NCI-H1105 (cell line): ENCODE measurements at regions not wholly inside any gene's neighbourhood (a gene's known extent, or its start where the extent isn't known, plus 50 kb on each side); places are given as distances from the start of the nearest gene placed in this dataset.
"Not testable (repeated sequence)": the region's sequence is repeated elsewhere in the genome, so short reads cannot be mapped to it uniquely, and the experiment has no call there.

Experiments used
- DNase-seq: peaks from one replicate; lab custom pipeline; 2025; lab: John Stamatoyannopoulos, UW

DNA sequence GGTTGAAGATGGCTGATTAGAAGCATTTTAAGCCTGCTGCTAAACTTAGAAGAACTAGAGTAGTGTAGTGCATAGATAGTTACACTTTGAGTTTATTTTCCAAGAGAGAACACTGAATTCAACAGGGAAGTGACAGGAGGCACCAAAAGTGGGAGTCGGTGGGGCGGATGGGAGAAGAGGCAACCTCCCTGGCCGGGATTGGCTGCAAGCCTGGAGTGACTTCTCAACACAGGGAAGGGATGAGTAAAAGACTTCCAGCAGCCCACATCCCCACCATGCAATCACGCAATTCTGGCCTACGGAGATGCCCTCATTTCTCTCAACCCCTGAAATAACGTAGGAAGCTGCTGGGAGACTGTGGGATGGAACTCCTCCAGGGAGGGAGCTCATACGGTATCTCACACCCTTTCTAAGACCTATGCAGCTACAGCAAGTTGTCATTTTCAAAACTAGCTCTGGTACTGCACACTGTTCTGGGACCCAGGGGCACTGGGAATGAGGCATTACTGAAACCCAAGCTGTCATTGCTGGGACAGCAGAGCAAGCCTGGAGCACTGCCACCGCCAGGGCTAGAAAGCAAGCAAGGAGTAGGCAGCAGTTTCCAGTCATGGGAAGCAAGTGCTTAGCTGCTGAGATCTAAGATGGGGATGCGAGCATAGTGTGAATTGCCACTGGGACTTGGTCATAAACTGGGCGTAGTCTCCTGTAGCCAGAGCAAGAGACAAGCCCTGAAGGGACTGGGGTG is 331.6 kb upstream of the PTGER4 start:
- DNase-seq: no peak

DNA sequence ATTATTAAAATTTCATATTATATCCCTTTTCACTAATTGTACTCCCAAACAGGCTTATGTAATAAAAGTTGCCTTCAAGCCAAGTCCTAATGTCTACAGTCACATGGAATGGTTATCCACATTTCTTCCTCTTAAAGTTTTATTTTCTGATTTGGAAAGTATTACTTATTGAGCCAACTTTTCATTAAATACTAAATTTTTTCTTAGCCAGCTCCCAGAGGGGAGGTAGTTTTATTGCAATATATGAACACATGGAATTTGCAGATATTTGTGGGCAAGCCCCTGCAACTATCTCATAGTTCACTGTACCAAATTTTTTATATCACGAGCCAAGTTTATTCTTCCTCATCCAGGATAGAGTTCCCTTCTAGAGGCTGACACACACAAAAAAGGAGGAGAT is 332.8 kb upstream of the PTGER4 start:
- DNase-seq: no peak

DNA sequence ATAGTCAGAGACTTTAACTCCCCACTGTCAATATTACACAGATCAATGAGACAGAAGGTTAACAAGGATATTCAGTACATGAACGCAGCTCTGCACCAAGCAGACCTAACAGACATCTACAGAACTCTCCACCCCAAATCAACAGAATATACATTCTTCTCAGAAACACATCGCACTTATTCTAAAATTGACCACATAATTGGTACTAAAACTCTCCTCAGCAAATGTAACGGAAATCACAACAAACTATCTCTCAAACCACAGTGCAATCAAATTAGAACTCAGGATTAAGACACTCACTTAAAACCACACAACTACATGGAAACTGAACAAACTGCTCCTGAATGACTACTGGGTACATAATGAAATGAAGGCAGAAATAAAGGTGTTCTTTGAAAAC is 341.3 kb upstream of the PTGER4 start:
- not testable (repeated sequence) for DNase-seq

DNA sequence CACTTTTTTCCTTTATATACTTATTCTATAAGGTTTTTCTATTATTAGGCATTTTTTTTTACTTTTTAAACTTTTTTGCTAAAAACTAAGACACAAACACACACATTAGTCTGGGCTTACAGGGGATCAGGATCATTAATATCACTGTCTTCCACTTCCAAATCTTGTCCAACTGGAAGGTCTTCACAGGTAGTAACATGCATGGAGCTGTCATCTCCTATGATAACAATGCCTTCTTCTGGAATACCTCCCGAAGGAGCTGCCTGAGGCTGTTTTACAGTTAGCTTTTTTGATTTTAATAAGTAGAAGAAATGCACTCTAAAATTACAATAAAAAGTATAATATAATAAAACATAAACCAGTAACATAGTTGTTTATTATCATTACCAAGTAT is 345.5 kb upstream of the PTGER4 start:
- DNase-seq: no peak

DNA sequence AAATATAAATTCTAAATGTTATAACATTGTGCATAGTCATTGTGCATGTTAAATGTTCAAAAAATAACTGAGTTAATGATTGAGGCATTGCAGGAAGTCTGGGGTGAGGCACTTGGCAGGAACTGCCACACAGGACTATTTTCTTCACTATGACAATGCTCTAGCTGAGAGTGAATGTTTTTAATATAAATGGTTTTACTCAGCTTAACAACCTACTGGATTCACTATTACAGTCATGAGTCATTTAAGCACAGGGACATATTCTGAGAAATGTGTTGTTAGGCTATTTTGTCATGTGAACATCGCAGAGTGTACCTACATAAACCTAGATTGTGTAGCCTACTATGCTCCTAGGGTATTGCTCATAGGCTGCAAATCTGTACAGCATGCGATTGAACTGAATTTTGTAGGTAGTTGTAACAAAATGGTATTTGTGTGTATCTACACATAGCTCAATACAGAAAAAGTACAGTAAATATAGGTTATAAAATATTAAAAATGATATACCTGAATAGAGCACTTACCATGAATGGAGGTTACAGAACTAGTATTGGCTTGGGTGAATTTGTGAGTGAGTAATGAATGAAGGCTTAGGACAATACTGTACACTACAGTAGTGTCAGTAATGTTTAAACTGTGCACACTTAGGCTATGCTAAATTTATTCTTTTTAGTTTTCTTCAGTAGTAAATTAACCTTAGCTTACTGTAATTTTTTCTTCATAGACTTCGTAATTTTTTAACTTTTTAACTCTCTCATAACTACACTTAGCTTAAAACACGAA is 346.1 kb upstream of the PTGER4 start:
- no peak for DNase-seq

GRCh38 chr5:40332970-40333369 is 346.7 kb upstream of the PTGER4 start:
- DNase-seq: no peak

DNA sequence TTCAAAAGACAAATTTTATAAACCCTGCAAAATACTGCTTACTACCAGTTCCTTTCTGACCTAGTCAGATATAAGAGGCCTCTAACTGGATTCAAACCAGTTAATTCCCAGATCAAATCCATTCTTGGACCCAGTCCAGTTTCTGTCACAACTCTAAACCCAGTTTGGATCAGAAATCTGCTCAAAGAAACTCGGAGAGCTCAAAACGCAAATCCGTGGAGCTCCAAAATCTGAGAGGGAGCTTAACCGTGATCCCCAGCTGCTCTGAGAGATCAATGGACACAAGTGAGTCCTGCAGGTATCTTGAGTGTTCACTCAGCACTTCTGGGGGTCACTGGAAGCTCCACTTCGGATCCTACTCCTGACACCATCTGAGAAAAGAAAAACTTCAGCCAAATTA is 348.1 kb upstream of the PTGER4 start:
- no peak for DNase-seq

DNA sequence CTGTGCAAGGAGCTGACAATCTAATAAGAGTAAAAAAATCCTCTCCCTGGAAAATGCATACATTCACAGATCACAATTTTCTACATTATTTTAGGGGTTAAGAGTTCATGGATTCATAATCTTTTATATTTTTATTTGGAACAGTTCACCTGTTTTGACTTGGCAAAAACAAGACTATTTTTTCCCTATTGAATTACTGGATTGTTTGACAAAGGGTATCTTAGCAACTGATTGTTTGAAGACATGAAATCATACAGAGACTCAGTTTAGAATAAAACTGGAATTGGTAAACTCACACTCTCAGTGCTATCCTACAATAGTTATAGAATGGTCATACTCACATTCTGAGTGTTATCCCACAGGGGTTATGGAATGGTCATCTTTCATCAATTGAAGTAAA is 358.2 kb upstream of the PTGER4 start:
- no peak for DNase-seq

- DNase-seq: no peak
Measured at GRCh38 chr5:40318395-40318794, 361.3 kb upstream of the PTGER4 start.

DNA sequence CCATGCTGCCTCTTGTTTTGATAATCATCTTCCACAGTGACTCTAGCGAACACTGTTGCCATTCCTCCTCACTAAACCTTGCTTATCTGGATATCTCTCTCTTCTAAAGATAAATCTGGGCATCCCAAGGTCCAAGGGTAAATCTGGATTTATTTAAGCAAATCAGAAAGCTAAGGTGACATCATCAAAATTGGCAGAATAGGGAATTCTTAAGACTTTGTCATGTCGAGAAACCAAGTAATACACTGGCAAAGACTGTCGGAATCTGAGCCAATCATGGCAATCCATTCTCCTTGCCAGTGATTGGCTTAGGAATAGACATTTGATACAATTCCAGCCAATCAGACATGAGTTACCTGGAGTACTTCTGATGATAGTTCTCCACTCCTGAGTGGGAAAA is 362.7 kb upstream of the PTGER4 start:
- no peak for DNase-seq

DNA sequence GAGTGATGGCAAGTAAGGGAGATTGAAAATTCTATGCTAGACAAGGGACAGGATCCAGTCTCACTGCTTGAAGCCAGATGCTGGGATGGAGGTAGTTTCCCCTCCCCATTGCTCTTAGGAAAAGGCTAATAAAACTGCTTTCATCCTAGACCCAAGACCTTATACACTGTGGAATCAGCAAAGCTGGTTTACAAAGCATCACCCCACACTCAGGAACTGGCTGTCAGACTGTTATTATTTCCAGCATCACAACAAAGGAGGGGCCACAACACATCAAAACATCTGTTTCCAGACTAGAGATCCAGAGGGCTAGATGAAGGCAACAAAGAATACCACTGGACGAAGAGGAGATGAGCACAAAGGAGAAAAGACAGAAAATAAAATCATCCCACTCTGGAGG is 364.6 kb upstream of the PTGER4 start:
- DNase-seq: no peak

GRCh38 chr5:40314275-40314674 is 365.4 kb upstream of the PTGER4 start:
- no peak for DNase-seq

DNA sequence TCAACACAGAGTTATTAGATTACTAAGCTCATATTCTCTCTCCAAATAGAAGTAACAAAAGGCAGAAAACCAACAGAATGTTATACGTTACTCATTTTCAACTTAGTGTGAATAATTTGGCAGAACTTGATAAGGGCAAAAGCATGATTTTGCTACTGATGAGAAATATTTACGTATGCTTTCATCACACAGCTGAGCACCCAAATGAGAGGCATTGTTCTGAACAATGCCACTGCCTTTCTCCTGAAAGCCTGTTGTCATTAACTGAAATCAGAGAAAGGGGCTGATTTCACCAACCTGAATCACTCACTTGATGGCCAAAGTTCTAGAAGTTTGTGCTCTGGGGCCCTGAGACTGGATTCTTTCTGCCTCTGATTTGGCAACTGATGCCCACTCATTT is 367.5 kb upstream of the PTGER4 start:
- no peak for DNase-seq

GRCh38 chr5:40309851-40310250 is 369.9 kb upstream of the PTGER4 start:
- DNase-seq: no peak

GRCh38 chr5:40308867-40309266 is 370.8 kb upstream of the PTGER4 start:
- DNase-seq: no peak

DNA sequence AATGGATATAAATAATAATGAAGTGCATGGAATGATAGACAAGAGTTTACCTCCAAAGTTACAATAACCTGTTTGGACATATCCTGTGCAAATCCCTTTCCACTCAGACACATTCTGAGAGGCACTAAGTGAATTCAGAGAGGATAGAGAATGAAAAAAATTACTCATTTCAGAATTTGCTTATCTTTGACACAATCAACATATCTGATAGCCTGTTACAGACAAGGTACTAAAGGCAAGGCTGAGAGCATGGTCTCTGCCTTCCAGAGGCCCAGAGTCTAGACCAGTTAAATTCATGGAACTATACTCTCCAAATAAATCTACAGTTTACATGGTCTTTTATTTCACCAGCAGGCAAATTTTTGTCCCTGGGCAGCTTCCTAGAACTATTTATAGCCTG is 371.8 kb upstream of the PTGER4 start:
- no peak for DNase-seq

- DNase-seq: no peak
Measured at GRCh38 chr5:40306869-40307487, 372.7 kb upstream of the PTGER4 start.

DNA sequence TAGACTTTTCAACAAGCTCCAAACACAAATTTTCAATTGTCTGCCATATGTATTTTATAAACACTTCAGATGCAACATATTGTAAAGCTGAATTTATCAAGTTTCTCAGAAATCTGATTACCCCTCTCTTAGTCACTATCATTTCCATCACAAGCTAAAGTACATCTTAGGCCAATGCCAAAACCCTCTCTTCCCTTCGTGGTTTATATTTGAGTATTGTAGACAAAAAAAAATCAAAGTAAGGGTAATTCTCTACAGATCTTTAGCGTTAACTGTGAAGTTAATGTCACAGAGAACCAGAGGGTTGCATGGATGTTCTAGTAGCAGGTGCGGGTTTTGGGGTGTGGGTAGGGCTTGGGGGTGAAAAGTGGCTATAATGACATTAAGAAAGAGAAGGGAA is 387.7 kb upstream of the PTGER4 start:
- DNase-seq: no peak

- no peak for DNase-seq
Measured at GRCh38 chr5:40291338-40291737, 388.4 kb upstream of the PTGER4 start.

DNA sequence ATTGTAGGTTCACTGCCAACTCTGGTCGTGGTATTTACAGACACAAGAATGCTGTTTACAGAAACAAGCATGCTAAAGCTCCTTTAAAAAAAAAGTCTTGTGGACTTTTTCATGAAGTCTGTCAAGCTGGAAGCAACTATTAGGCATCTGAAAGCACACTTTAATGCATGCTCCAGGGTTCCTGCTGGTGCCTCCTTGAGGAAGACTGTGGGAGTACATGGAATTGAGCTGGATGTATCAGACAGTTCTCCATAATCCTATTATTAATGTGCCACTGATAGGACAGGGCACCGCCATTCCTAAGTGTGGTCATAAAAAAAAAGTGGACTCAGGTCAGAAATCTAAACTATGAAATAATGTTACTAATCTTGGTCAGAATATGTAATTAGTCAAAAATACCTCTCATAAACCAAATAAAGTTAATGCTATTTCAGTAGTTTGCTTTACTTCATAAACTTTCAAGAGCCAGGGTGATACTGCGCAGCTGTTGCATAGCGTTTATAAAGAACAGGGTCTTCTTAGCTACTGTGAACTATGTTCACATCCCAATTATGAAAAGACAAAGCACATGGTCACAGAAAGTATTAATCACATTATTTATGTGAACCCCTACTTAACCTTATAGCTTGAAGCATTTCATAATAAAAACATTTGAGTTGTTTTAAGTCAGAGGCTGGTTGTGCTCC is 390.8 kb upstream of the PTGER4 start:
- no peak for DNase-seq

GRCh38 chr5:40284863-40285262 is 394.9 kb upstream of the PTGER4 start:
- DNase-seq: no peak

DNA sequence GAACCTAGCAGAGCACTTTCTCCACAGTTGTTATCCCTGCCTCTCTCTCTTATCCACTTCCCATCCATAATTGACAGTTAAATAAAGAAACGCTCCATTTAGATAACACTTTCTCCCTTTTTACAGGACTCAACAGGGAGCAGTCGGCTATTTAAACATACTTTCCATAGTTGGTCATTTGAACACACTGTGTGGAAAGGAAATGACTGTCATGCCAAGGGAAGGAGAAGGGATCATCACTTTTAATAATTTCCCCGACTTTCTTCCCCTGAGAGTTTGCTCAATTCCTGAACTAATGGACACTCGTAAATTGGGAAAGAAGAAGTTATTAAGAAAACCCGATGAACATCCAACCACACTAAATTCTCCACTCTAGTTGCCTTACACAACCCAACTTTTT is 400.8 kb upstream of the PTGER4 start:
- no peak for DNase-seq
